HepG2 (cell line): ENCODE measurements at regions not wholly inside any gene's neighbourhood (a gene's known extent, or its start where the extent isn't known, plus 50 kb on each side); places are given as distances from the start of the nearest gene placed in this dataset.

ENCODE experiments used
- AGO1 ChIP-seq: fragments of 200-400 bp; formaldehyde crosslinking; IDR thresholded peaks from 2 replicates; pipeline ENCODE4 v1.6.1; 2017; ENCODE audit warnings: mild to moderate bottlenecking, low read depth, low read length, moderate library complexity; ENCODE audit not compliant: poor library complexity, severe bottlenecking
- AKAP8 ChIP-seq: sonication (generic); formaldehyde crosslinking; IDR thresholded peaks from 2 replicates; pipeline ENCODE4 v1.5.1; 2020; ENCODE audit warnings: mild to moderate bottlenecking, missing genetic modification reagents
- CREM ChIP-seq, 2 experiments: sonication (generic) in 1 of 2; formaldehyde crosslinking in 1 of 2; IDR thresholded peaks; 2 replicates each; pipeline versions ENCODE4 v1.4.0 to v1.6.1; 2016 to 2020; ENCODE audit warnings: antibody characterized with exemption in 1 of 2, mild to moderate bottlenecking in 1 of 2, missing genetic modification reagents in 1 of 2
- HMGXB4 ChIP-seq, 2 experiments: sonication (generic) in 1 of 2; formaldehyde crosslinking in 1 of 2; IDR thresholded peaks; 2 replicates each; pipeline versions ENCODE4 v1.4.0 to v1.6.1; 2018 to 2020; ENCODE audit warnings: missing genetic modification reagents in 2 of 2, borderline replicate concordance in 1 of 2, low read depth in 1 of 2, mild to moderate bottlenecking in 1 of 2, missing biosample characterization in 1 of 2
- IRX3 ChIP-seq: sonication (generic); formaldehyde crosslinking; IDR thresholded peaks from 2 replicates; pipeline ENCODE4 v1.8.1; 2023; ENCODE audit warnings: mild to moderate bottlenecking, low read depth, missing genetic modification reagents, borderline replicate concordance
- MXD3 ChIP-seq: IDR thresholded peaks from 2 replicates; pipeline ENCODE4 v1.6.1; 2016; ENCODE audit warnings: mild to moderate bottlenecking, missing biosample characterization, missing genetic modification reagents
- MXD4 ChIP-seq: IDR thresholded peaks from 2 replicates; pipeline ENCODE4 v1.6.1; 2016; ENCODE audit warnings: mild to moderate bottlenecking, missing biosample characterization, missing genetic modification reagents
- NFRKB ChIP-seq: fragments of 450-650 bp; IDR thresholded peaks from 2 replicates; pipeline ENCODE4 v1.6.1; 2017
- NR3C1 ChIP-seq: sonication (generic); formaldehyde crosslinking; IDR thresholded peaks from 2 replicates; pipeline ENCODE4 v1.4.0; 2020; ENCODE audit warnings: missing genetic modification reagents
- PAX8 ChIP-seq: sonication (generic); formaldehyde crosslinking; IDR thresholded peaks from 2 replicates; pipeline ENCODE4 v1.8.0; 2022; ENCODE audit warnings: mild to moderate bottlenecking, missing genetic modification reagents, borderline replicate concordance
- PCBP2 ChIP-seq: fragments of 200-400 bp; formaldehyde crosslinking; optimal IDR thresholded peaks from 2 replicates; pipeline ENCODE3; 2018; ENCODE audit warnings: low read length, low read depth; ENCODE audit not compliant: poor library complexity, severe bottlenecking
- TBX2 ChIP-seq: sonication (generic); formaldehyde crosslinking; IDR thresholded peaks from 2 replicates; pipeline ENCODE4 v1.5.0; 2020; ENCODE audit warnings: missing genetic modification reagents, mild to moderate bottlenecking, borderline replicate concordance
- THRA ChIP-seq: sonication (generic); formaldehyde crosslinking; IDR thresholded peaks from 2 replicates; pipeline ENCODE4 v1.4.0; 2020; ENCODE audit warnings: missing genetic modification reagents, borderline replicate concordance
- ZBTB21 ChIP-seq: sonication (generic); formaldehyde crosslinking; IDR thresholded peaks from 2 replicates; pipeline ENCODE4 v1.4.0; 2020; ENCODE audit warnings: missing genetic modification reagents
- ZNF180 ChIP-seq: sonication (generic); formaldehyde crosslinking; IDR thresholded peaks from 2 replicates; pipeline ENCODE4 v1.4.0; 2020; ENCODE audit warnings: low read depth, missing genetic modification reagents, borderline replicate concordance
- ZNF414 ChIP-seq: sonication (generic); formaldehyde crosslinking; IDR thresholded peaks from 2 replicates; pipeline ENCODE4 v1.5.0; 2020; ENCODE audit warnings: missing genetic modification reagents
- ZNF441 ChIP-seq: sonication (generic); formaldehyde crosslinking; IDR thresholded peaks from 2 replicates; pipeline ENCODE4 v1.7.0; 2021; ENCODE audit warnings: missing genetic modification reagents, borderline replicate concordance
- ZNF616 ChIP-seq: sonication (generic); formaldehyde crosslinking; IDR thresholded peaks from 2 replicates; pipeline ENCODE4 v1.5.0; 2020; ENCODE audit warnings: low read depth, mild to moderate bottlenecking, missing genetic modification reagents
- ZNF761 ChIP-seq: sonication (generic); formaldehyde crosslinking; conservative IDR thresholded peaks from 2 replicates; pipeline ENCODE4 v1.4.0; 2020; ENCODE audit warnings: mild to moderate bottlenecking, missing genetic modification reagents
- ZNF792 ChIP-seq: IDR thresholded peaks from 2 replicates; pipeline ENCODE4 v1.6.1; 2016
- TF ChIP-seq, protein P1 (sequence below): sonication (generic); formaldehyde crosslinking; IDR thresholded peaks from 2 replicates; pipeline ENCODE4 v1.4.0; 2020; ENCODE audit warnings: missing genetic modification reagents, borderline replicate concordance

- TF ChIP-seq CREM (IDR thresholded peaks at IDR 0.05) (peak; percentile 43; the same call in 1 of the 2 replicates), CREM (CRISPR knock-in tag; IDR thresholded peaks at IDR 0.05) (no peak), HMGXB4 (CRISPR knock-in tag; IDR thresholded peaks at IDR 0.05; ENCODE audit: borderline replicate concordance in 1 of 2, low read depth in 1 of 2) (0 out of 4 replicates have a peak, but pooled peaks of 1 of the 2 experiments have one; percentile 25), IRX3 (no peak), ZNF761 (CRISPR knock-in tag) (no peak), ZNF616 (CRISPR knock-in tag) (no peak), PCBP2 (no peak), THRA (CRISPR knock-in tag) (peak; percentile 55; the same call in 1 of the 2 replicates), MXD3 (CRISPR knock-in tag) (no peak), NFRKB (no peak), AKAP8 (no peak), ZNF414 (CRISPR knock-in tag) (no peak), AGO1 (no peak), ZNF441 (0 out of 2 replicates have a peak, but pooled peaks have one; percentile 62), NR3C1 (no peak), ZBTB21 (CRISPR knock-in tag) (no peak), ZNF792 (0 out of 2 replicates have a peak, but pooled peaks have one; percentile 34), TBX2 (CRISPR knock-in tag) (peak; percentile 75; the same call in 1 of the 2 replicates), MXD4 (0 out of 2 replicates have a peak, but pooled peaks have one; percentile 62), PAX8 (no peak), ZNF180 (CRISPR knock-in tag) (no peak; the same call in 1 of the 2 replicates)
- TF ChIP-seq, protein P1, sequence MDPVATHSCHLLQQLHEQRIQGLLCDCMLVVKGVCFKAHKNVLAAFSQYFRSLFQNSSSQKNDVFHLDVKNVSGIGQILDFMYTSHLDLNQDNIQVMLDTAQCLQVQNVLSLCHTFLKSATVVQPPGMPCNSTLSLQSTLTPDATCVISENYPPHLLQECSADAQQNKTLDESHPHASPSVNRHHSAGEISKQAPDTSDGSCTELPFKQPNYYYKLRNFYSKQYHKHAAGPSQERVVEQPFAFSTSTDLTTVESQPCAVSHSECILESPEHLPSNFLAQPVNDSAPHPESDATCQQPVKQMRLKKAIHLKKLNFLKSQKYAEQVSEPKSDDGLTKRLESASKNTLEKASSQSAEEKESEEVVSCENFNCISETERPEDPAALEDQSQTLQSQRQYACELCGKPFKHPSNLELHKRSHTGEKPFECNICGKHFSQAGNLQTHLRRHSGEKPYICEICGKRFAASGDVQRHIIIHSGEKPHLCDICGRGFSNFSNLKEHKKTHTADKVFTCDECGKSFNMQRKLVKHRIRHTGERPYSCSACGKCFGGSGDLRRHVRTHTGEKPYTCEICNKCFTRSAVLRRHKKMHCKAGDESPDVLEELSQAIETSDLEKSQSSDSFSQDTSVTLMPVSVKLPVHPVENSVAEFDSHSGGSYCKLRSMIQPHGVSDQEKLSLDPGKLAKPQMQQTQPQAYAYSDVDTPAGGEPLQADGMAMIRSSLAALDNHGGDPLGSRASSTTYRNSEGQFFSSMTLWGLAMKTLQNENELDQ: no peak
Observed at GRCh38 chr6:137808836-137809315, 58.2 kb upstream of the TNFAIP3 start (continued).
